Stimulated activated CD4-positive, alpha-beta T cell treated with anti-CD3 and anti-CD28 coated beads, Interleukin-15, amount 100 ng/mL, for 24 hours (primary cell): ENCODE measurements at regions not wholly inside any gene's neighbourhood (a gene's known extent, or its start where the extent isn't known, plus 50 kb on each side); places are given as distances from the start of the nearest gene placed in this dataset.

Experiments used
- DNase-seq: peaks from one replicate; pipeline ENCODE4 v3.0.0-alpha.2; 2020

DNA sequence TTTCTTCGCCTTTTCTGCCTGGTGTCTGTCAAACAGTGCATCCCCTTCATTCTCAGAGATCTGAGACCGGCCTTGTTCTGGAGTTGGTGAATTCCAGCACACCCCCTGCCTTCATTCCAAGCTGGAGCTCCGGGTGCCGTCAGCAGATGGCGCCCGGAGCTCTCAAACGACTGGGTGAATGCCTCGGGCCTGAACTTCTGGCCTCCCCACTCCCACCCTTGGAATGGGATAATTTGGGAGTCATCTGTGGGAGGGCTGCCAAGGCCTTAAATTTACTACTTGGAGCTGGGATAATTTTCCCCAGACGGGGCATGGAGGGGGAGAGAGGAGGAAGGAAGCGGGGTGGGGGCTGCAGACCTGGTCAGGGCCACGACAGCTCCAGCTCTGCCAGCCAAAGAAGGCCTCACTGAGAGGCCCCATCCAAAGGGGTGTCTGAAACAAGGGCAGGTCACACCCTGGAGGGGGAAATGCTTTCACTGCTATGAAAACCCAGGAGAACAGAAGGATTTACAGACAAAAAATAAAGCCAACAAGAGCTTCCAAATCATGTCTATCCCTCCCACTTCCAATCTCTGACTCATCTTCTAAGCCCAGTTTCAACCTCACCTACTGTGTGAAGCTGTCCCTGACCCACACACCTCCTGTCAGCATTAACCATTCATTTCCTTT lies 187.9 kb downstream of the OPA1 start:
- DNase-seq: peak; percentile 51

DNA sequence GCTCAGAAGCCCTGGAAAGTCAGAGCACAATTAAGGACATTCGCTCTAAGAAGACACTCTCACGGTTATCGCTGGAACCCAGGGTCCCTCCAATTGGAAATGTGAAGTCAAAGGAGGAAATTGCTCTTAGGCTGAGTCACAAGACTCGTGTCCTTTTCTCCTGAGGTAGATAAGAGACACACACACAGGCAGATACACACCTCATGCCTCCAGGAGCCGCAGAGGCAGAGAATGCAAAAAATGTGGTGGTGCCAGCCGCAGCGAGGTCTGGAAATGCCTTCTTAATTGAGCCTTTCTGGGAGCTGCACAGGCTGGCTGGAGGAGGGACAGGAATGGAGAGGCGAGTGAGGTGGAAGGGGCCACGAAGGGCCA lies 189.3 kb downstream of the OPA1 start:
- DNase-seq: no peak

DNA sequence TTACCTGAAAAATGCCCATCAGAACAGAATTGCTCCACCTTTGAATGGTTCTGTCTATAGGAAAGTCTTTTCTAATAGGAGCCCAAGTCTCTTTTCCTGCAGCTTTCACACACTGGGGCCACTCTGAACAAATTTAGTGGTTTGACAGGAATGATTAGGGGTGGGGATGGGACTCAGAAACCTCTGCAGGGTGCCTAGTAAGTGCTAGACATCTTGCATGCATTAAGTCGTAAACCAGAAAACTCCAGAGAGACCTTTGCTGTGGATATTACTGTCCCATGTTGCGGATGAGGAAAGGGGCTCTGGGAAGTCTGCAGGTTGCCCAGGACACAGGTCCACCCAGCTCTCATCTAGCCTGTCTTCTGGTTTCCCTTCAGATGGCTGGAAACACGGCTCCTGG lies 189.7 kb downstream of the OPA1 start:
- no peak for DNase-seq

DNA sequence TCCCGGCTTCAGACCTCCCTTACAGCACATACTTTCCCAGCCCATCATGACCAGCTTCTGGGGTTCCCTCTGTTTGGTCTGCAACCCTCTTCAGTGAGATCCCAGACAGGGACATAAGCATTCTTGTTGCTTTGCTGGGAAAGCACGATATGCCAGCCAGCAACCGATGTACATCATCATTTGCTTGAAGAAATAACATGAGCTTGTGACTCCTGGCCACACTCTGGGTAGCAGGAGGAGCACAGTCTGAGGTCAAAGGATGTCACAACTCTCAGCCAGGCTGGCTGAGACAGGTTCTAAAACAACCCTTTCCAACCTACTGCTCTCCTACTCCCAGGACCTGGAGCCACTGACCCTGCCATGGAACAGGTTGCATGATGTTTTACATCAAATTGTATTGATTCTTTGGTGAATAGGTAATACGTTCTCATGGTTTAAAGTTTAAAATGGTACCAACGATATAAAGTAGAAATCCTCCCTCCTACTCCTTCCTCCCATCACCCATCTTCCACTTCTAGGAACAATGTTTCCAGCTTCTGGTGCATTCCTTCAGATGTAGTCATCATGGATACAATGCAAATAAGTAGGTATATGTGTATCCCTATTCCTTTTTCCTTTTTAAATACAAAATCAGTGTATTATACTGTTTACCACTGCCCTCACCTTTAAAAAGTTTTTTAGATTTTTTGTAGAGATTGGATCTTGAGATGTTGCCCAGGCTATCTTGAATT lies 190.3 kb downstream of the OPA1 start:
- no peak for DNase-seq

DNA sequence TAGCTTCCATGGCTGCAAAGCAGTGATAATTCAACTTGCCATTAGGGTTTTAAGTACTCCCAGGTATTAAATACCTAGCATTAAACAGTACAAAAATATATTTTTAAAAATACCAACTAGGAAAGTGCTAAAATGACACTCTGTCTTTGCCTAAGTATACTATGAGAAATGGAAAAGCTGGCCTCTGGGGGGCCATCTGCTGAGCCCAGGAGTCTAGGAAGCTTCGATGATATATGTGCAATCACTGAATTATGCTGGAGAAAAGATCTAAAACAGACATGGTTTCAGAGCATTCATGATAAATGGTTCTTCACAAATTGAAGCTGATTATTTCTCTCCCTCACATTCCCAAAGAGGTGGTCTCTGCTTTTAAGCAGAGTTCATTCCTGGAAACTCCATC lies 191.8 kb downstream of the OPA1 start:
- DNase-seq: no peak

DNA sequence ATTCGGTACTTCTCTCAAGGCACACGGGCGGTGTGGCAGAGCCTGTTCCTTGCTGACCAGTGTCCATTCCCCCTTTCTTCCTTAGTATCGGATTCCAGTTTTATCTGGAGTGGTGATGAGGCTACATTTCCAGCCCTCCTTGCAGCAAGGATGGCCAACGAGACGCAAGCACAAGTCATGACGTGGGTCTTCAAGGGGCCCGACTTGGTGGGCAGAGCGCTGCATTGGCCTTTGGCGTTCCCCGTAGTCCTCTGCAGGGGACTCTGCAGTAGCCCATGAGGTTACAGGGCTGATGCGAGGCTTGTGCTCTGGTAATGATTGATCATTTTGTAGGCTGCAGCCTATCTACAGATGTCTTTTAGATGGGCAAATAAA lies 194.5 kb downstream of the OPA1 start:
- DNase-seq: no peak

DNA sequence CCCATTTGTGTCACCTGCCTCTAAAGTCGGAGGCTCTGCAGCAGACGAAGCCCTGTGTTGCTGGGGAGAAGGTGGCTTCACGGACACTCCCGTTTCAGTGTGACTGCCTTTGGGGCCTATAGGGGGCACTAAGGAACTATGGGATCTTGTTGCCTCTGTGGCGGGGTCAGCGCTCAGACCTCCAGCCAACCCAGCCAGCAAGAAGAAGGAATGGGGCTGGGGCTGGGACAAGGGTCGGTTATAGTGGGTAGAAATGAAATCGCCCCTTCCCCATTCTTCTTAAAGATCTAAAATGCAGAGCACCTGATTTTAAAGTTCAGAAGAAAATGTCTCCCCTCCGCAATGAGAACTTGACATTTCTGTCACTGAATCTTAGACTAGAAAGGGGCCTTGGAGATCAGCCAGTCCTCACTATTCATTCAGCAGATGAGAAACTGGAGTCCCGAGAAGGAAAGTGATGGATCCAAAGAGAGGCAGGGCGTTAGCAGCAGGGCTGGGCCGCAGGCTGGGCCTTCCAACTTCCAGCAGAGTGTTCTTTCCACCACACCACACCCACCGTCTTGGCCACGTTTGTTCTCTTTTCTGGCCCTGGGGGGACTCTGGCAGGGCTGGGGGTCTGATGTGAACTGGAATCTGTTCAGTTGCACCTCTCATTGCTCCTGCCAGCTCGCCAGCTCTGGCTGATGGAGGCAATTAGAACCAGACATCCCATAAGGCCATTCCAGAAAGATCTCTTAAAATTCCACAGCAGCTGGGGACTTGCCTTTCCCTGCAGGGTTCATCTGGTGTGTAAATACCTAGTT lies 195.4 kb downstream of the OPA1 start:
- peak; percentile 24 for DNase-seq

DNA sequence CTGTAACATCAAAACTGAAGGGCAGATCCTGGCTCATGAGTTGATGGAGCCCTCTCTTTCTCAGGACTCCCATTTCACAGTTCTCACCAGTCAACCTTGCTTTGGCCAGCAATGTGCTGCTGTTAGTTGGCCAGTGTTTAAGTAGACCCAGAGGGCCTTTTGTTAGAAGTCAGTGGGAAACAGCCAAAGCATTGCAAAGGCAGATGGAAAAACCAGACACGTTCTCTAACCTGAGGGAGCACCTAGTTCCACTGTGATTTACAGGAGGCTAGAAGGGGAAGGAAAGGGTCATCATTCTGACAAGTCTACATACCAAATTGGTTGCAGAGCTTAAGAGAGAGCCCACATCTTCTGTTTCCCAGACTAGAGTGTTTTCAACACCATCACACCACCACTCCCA lies 196.4 kb downstream of the OPA1 start:
- no peak for DNase-seq

DNA sequence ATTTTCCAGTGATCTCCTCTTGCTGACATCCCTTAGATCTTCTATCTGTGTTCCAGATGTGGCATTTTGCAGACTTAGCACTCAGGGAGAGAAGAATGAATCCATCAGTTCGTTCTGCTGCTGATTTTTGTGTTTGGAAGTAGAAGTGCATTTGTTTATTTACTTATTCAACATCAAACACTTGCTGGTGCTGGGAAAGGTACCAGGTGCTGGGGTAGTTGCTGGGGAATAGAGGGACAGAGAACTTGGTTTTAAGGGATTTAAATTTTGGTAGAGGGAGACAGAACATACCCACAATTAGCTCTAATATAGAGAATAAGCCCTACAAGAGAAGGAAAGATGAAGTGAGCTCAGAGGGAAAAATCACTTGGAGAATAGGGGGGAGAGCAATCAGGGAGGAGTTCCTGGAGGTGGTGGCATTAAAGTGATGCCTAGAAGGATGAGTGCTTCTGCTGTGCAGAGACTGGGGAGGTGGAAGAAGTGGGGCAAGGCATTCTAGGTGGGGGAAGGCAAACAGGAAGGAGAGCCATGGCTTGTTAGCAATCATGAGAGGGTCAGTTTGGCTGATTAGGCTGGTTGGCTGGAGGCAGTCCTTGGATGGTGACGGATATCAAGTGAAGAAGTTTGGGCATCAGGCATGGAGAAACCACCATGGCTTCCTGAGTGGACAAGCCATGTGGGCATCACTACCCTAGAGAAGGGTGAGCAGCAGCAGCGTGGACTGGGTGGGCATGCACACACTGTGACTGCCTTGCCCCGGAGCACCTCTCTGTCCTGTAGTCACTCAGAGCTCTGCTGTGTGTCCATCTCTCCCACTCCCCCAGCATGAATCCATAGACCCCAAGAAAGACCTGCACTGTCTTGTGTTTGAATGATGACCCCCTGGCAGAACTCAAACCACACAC lies 197.3 kb downstream of the OPA1 start:
- DNase-seq: no peak

DNA sequence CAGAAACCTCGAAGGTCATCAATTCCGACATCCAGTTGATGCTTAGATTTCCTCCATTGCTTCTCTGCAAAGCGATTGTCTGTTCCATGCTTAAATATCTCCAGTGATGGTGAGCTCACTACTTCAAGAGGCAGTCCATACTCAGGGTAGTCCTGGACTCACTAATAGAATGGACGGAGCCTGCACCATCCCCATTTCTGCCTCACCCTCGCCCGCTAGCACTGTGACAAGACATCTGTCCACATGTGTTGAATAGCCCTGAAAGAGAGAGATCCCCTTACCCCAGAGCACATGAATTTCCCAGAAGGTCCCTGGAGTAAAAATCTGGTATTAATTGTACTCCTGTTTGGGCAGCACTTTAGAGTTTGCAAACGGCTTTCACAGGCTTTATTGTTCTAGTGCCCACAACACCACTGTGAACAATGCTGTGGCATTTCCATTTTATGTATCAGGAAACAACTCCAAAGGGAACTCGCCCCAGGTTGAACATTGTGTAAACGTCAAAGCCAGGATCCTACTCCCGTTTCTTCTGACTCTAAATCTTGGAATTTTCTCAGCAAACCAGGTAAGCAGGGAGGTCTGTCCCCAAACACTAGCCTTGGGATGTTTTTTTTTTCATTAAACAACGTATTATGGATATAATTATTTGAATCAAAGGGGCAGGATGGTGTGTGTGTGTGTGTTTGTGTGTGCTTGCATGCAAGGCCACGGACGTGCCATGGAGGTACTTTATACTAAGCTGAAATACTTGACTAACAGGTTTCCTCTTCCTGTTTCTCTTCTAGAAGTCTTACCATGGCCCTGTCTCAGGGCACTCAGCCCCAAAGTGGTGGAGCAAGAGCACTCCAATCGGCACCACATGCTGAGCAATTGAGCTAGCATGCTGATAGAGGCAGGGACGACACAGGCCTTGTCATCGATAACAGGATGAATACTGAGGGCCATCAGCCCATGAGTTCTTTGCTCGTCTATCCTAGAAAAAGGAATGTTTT lies 198.3 kb downstream of the OPA1 start:
- DNase-seq: no peak

DNA sequence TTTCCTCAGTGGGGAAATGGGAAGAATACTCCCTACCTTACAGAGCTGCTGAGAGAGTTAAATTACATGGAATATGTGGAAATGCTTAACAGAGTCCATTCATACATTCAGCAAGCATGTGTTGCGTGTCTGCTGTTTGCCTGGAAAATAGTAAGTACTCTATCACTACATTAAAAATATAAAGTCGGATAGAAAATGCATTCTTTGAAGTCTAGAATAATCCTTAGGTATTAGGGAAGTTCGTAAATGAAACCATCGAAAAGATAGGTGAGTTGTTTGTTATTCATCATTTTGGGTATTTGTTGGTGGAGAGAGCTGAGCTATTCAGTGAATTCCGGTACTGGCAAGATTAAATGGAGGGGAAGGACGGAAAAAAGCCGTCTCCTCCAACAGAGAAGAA lies 200.1 kb downstream of the OPA1 start:
- no peak for DNase-seq

DNA sequence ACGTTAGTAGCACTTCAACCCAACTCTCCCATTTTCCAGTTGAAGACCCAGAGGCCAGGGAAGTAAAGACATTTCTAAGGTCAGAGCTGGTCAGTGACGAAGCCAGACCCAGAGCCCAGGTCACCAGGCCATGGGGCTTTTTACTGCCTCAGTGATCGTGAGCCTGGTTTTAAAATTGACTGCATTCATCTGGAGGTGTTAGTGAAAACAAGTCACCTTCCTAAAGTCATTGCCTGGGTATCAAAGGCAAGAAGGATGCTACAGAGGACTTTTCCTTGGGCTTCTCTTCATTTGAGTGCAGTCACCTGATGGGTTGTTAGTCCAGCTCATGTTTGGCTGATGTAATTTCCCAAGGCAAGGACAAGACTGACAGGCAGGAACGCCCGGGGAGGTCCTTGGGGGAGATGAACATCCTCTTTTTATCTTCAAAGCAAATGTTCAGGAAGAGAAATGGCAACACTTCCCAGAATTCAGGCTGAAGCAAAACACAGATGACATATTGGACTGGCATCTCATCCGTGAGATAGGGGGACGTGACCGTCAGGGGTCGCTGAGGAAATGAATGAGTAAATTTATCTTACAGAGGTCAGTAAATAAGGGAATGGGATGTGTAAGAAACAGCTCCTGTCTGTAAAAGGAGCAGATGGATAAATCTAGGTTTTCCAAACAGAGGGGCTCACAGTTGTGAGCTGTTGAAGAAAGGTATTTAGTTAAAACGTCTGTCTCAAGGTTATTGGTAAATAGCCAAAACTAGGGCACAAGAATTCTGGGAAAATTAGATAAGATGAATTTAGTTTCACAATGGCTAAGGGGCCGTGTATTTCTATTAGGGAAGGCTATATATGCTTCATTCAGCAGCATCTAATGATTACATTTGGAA lies 201.2 kb downstream of the OPA1 start:
- no peak for DNase-seq

DNA sequence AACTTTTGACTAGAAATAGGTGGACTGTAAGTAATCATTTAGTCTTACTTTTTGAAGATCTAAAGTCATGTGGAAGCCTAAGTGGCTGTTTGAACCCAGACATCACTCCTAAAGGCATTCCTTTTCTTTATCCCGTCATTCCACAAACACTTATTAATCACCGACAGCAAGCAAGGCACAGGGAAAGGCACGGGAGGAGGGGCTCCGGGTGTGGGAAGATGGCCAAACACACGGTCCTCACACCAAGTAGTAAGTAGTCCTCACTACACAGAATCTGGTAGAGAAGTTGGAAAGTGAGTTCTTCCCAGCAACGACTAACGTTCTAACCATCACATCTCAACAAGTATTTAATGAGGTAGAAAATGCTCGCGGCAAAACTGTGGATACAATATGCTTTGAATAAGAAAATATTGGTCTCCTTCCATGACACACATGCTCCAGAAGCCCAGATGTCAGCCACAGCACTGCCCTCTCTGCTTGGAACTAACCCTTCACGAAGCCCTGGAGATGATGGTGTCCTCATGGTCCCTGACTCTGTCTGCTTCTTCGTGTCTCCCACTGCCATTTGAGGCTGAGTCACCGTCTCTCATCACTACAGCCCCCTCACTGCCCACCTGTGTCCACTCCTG lies 202.2 kb downstream of the OPA1 start:
- no peak for DNase-seq

DNA sequence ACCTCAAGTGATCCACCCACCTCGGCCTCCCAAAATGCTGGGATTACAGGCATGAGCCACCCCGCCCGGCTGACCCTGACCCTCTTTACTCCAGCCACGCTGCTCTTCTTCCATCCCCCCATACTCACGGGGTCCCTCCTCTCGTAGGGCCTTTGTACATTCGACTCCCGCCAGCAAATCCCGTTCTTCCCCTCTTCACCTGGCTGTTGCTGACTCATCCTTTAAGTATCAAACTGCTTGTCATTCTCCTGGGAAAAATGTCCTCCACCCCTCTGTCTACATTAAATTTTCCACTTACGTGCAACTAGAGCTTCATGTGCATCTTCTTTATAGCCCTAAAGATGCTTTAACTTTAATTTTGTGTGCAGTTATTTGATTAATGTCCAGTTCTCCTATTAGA lies 203.1 kb downstream of the OPA1 start:
- DNase-seq: no peak

DNA sequence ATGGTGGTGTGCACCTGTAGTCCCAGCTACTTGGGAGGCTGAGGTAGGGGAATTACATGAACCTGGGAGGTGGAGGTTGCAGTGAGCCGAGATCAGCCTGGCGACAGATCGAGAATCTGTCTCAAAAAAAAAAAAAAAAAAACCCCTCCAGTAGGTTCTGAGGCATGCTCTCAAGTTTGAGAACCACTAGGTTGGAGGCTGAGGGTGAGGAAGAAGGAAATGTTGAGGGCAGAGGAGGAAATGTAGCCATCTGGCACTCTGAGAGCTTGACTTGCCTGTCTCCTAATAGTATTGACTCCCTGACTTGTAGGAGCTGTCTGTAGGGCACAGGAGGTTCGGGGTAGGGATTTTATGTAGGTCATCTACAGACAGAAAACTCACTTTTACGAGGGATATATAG lies 204.6 kb downstream of the OPA1 start:
- no peak for DNase-seq

DNA sequence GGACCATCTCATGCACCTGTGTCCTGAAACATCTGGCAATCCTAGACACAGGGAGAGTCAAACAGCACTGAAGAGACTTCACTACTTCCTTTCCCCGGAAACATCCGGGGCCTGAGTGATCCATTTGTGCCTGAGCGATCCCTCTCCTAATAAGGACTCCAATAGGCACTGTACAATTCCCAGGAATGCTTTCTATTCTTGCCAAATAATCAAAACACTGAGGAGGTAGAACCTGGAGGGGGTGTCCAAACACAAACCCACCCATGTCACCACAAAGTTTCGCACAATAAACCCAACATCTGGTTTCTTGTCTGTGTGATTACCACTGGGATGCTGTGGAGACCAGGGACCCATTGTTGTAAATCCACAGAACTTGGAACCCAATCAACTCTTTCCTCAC lies 205.0 kb downstream of the OPA1 start:
- no peak for DNase-seq

DNA sequence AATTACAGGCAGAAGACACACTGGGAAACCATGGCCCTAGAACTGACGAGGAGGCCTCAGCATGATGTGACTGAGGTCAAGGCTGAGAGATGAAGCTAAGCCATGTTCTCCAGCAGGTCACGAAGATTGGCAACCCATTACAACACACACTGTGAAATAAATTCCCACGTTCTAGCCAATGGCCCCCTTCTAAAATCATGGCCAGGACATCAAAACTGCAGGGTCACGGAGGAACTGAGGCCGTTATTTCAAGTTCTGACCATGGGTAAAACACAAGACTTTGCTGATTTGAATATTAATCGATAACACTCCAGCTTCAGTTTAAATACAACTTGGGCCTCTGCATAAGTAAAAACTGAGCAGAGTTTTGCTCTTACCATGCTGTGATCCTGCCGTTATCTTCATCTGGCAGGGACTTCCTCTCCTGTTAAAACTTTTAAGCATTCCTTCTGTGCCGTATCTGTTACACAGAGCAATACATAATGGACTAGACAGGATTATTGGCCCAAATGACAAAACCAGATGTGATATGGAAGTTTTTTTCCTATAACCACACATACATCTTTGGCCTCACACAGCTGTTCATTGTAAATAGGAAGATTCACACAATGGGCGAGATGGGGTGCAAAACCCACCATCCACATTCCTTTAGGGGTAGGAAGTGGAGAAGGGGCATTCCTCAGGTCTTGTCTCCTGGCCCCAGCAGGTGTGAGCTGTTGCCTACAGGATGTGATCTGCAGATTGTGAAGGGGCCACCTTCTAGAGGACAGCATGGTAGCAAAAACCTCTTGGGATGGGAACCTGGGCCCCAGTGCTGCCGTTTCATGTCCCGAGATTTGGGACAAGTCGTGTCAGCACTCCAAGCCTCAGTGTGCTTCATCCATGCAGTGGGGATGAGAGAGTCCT lies 207.4 kb downstream of the OPA1 start:
- DNase-seq: no peak

DNA sequence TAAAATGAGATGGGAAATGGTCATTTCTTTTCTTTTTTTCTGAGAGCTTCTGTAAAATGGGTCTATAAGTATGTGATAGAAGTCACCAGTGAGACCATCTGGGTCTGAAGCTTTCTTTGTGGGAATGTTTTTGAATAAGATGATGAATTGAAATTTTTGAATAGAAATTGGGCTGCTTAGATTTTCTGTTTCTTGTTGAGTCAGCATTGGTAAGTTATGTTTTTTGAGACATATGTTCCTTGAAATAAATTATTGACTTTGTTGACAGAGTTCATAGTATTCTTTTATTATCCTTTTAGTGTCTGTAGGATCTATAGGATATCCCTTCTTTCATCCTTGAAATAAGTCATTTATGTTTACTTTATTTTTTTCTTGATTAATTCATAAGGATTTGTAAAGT lies 208.1 kb downstream of the OPA1 start:
- DNase-seq: no peak

DNA sequence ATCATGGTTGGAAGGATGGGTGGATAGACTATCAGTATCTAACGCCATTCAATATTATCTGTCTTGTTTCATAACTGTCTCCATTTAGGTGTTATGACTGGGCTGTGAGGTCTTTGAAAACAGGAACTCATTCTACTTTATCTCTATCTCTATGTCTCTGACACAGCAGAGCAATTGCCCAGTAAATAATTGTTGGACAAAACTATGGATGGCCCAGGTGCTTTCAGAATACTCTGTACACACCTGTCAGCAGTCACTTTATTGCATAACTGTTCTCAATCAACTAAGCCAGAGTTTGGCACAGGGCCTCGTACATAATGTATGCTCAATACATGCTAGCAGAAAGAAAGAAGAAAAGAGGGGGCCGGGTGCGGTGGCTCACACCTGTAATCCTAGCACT lies 210.3 kb downstream of the OPA1 start:
- DNase-seq: no peak
